ENCODE measurements at regions not wholly inside any gene's neighbourhood (a gene's known extent, or its start where the extent isn't known, plus 50 kb on each side); places are given as distances from the start of the nearest gene placed in this dataset.

- no peak overlapping the region for H3K4me2 ChIP-seq (ENCODE audit: control insufficient read depth, insufficient read depth)
- H3K4me3 ChIP-seq, result no peak overlapping the region
- in situ Hi-C loops (cut with MboI) (no loop called here), intact Hi-C loops (cut with micrococcal nuclease; ENCODE audit: unreplicated experiment) (no loop called here)
- no peak overlapping the region for H3K9ac ChIP-seq (ENCODE audit: control insufficient read depth, insufficient read depth, low read length)
- no peak overlapping the region for H3K27ac ChIP-seq (ENCODE audit: control insufficient read depth, insufficient read depth)
- no peaks in the 10 kb centered on the region for H3K36me3 ChIP-seq (ENCODE audit: control insufficient read depth in 2 of 2, insufficient read depth in 2 of 2, low read length in 1 of 2)
- H3K9me3 ChIP-seq (replicated peaks; ENCODE audit: control insufficient read depth, insufficient read depth, low read length), result no peaks in the 10 kb centered on the region; the same call in 2 of the 3 replicates
- no peak overlapping the region for H2AFZ ChIP-seq (ENCODE audit: control insufficient read depth, low read depth, low read length)
- no peaks in the 10 kb centered on the region for H3K27me3 ChIP-seq (replicated peaks in 1 of 2; ENCODE audit: control insufficient read depth in 2 of 2, insufficient read depth in 2 of 2, low read length in 1 of 2)
- no peaks in the 10 kb centered on the region for H4K20me1 ChIP-seq (ENCODE audit: control insufficient read depth, insufficient read depth)
- BruUV-seq (replicated peaks), result no TSS peak
- H3K79me2 ChIP-seq (ENCODE audit: control insufficient read depth, insufficient read depth, low read length), result no peaks in the 10 kb centered on the region
- ChIA-PET POLR2A (no interaction called here), RAD21 (ENCODE audit: unreplicated experiment) (no interaction called here), SMC1A (ENCODE audit: uncharacterized antibody, unreplicated experiment) (no interaction called here), CTCF (no interaction called here)
- no peak for DNase-seq (ENCODE audit: low read depth, low spot score)
- peak; percentile 49 for FAIRE-seq
- ATAC-seq, result no peak
- WGBS (ENCODE audit: insufficient coverage, insufficient replicate concordance, low lambda C conversion rate, missing lambda C conversion rate), result 1% methylated on average over 4 of the region's 4 CpGs
- H3K4me1 ChIP-seq (ENCODE audit: control insufficient read depth, insufficient read depth, low read length), result no peaks in the 10 kb centered on the region
- no peak for TF ChIP-seq NFYA (IDR thresholded peaks at IDR 0.05; ENCODE audit: borderline replicate concordance, low read depth, low read length)
- TF ChIP-seq ZZZ3 (IDR thresholded peaks at IDR 0.05; ENCODE audit: control insufficient read depth, insufficient read length, low read depth), result no peak
- no peak for TF ChIP-seq ZBTB11 (CRISPR knock-in tag; IDR thresholded peaks at IDR 0.05)
- no peak for TF ChIP-seq HSF1 (IDR thresholded peaks at IDR 0.05; ENCODE audit: low read depth, low read length)
- no peak for TF ChIP-seq SPI1 (IDR thresholded peaks at IDR 0.05; ENCODE audit: borderline replicate concordance, insufficient read depth, low read depth, low read length)
- TF ChIP-seq SUZ12 (IDR thresholded peaks at IDR 0.05; ENCODE audit: unreplicated experiment), result no peak
Observed at GRCh38 chr4:18777190-18777930, 755.8 kb upstream of the LCORL start.

All from GM12878 (cell line).